K562 (cell line): ENCODE measurements at regions not wholly inside any gene's neighbourhood (a gene's known extent, or its start where the extent isn't known, plus 50 kb on each side); places are given as distances from the start of the nearest gene placed in this dataset.

ENCODE experiments used
- ATAC-seq: fragments of 200-7000 bp; cut with Tn5 transposase; 3 replicates; pipeline ENCODE4 v1.9.1; 2020; ENCODE audit warnings: moderate library complexity
- BruUV-seq: library from RNA; stranded (reverse); fragments of 400-500 nt; replicated peaks from 2 replicates; lab custom pipeline; 2021; lab: Mats Ljungman, UMichigan
- CTCF ChIA-PET: fragments of 300-600 bp; formaldehyde crosslinking; extraction: SDS; loops from one replicate; lab custom pipeline; 2021; ENCODE audit warnings: low intra/inter-chr PET ratio; lab: Yijun Ruan, JAX
- POLR2A ChIA-PET: fragments of 300-600, 350-650 bp; sonication (Branson Sonifier 250); formaldehyde crosslinking; extraction: SDS; loops from one replicate; lab custom pipeline; 2021; ENCODE audit warnings: antibody characterized with exemption, inconsistent platforms; lab: Yijun Ruan, JAX
- DNase-seq, 4 experiments: peaks; one replicate each; pipeline versions ENCODE4 v3.0.0 to v3.0.0-alpha.2; 2011 to 2018; ENCODE audit warnings: low spot score in 3 of 4, mixed read lengths in 3 of 4; ENCODE audit errors: extremely low read depth in 1 of 4
- FAIRE-seq: peaks from 2 replicates; lab custom pipeline; 2011; peaks lifted over from hg19 to GRCh38; lab: Jason Lieb, UNC
- H2AFZ ChIP-seq: 2 replicates; pipeline ENCODE4 v1.6.0; 2011; ENCODE audit warnings: low read depth, low read length, control low read depth, inconsistent platforms
- H3K27ac ChIP-seq: fragments of 200-600 bp; 3 replicates; pipeline ENCODE4 v1.8.0; 2011; ENCODE audit warnings: low read depth, mild to moderate bottlenecking, control low read depth, inconsistent platforms, low read length, moderate library complexity, mixed read lengths; ENCODE audit errors: extremely low read depth
- H3K27me3 ChIP-seq, 2 experiments: fragments of 300-600 bp in 1 of 2; 2 replicates in 1 of 2; 3 replicates in 1 of 2; pipeline versions ENCODE4 v1.6.0 to v1.8.0; 2011; ENCODE audit warnings: inconsistent platforms in 2 of 2, low read length in 2 of 2, mild to moderate bottlenecking in 1 of 2, mixed read lengths in 1 of 2, moderate library complexity in 1 of 2; ENCODE audit not compliant: control insufficient read depth in 2 of 2, insufficient read depth in 2 of 2
- H3K36me3 ChIP-seq: fragments of 300-600 bp; 3 replicates; pipeline ENCODE4 v1.8.0; 2011; ENCODE audit warnings: mild to moderate bottlenecking, low read length, inconsistent platforms; ENCODE audit not compliant: control insufficient read depth, insufficient read depth
- H3K4me1 ChIP-seq, 2 experiments: fragments of 200-600 bp in 1 of 2; replicated peaks in 1 of 2; 2 replicates in 1 of 2; 3 replicates in 1 of 2; pipeline versions ENCODE4 v1.5.1 to v1.8.0; 2011; ENCODE audit warnings: inconsistent platforms in 2 of 2, low read length in 2 of 2, mild to moderate bottlenecking in 1 of 2, mixed read lengths in 1 of 2, moderate library complexity in 1 of 2; ENCODE audit not compliant: control insufficient read depth in 2 of 2, insufficient read depth in 2 of 2
- H3K4me2 ChIP-seq: 2 replicates; pipeline ENCODE4 v1.6.1; 2011; ENCODE audit warnings: low read length, control low read depth, inconsistent platforms, mixed read lengths; ENCODE audit not compliant: insufficient read depth
- H3K4me3 ChIP-seq: fragments of 200-600 bp; sonication (generic), shearing (Covaris generic); 2 replicates; pipeline ENCODE4 v1.5.1; 2016; ENCODE audit warnings: control low read depth, inconsistent platforms
- H3K79me2 ChIP-seq: fragments of 200-600 bp; 3 replicates; pipeline ENCODE4 v1.8.0; 2011; ENCODE audit warnings: low read length, inconsistent platforms; ENCODE audit not compliant: control insufficient read depth, insufficient read depth
- H3K9ac ChIP-seq, 2 experiments: 2 replicates each; pipeline versions ENCODE4 v1.6.0 to v1.6.1; 2011; ENCODE audit warnings: low read depth in 2 of 2, low read length in 2 of 2, control low read depth in 1 of 2, inconsistent platforms in 1 of 2, mild to moderate bottlenecking in 1 of 2, mixed read lengths in 1 of 2; ENCODE audit not compliant: insufficient read depth in 1 of 2
- H3K9me1 ChIP-seq: one replicate; pipeline ENCODE4 v1.6.0; 2011; ENCODE audit warnings: inconsistent platforms, mild to moderate bottlenecking, low read length, moderate library complexity; ENCODE audit not compliant: control insufficient read depth, insufficient read depth
- H3K9me3 ChIP-seq: replicated peaks from 2 replicates; pipeline ENCODE4 v1.5.1; 2011; ENCODE audit warnings: low read depth, low read length, inconsistent platforms; ENCODE audit not compliant: control insufficient read depth, insufficient read depth
- H4K20me1 ChIP-seq: replicated peaks from 2 replicates; pipeline ENCODE4 v1.6.1; 2011; ENCODE audit warnings: low read length, inconsistent platforms, mixed read lengths; ENCODE audit not compliant: control insufficient read depth, insufficient read depth
- ASH1L ChIP-seq: fragments of 450-650 bp; IDR thresholded peaks from 2 replicates; pipeline ENCODE4 v1.6.1; 2018; ENCODE audit warnings: borderline replicate concordance, mild to moderate bottlenecking, low read depth; ENCODE audit not compliant: partially characterized antibody
- CHD2 ChIP-seq: IDR thresholded peaks from 2 replicates; pipeline ENCODE4 v1.6.1; 2011; ENCODE audit warnings: low read depth, low read length
- CSDE1 ChIP-seq, 2 experiments: fragments of 450-650 bp; IDR thresholded peaks; 2 replicates each; pipeline ENCODE4 v1.6.1; 2016; ENCODE audit warnings: mild to moderate bottlenecking in 1 of 2
- FOXA3 ChIP-seq, 2 experiments: fragments of 450-650 bp in 1 of 2; sonication (generic) in 1 of 2; formaldehyde crosslinking; IDR thresholded peaks in 1 of 2; conservative IDR thresholded peaks in 1 of 2; 2 replicates each; pipeline versions ENCODE4 v1.4.0 to v1.8.0; 2020 to 2022; ENCODE audit warnings: mild to moderate bottlenecking in 2 of 2, missing genetic modification reagents in 1 of 2
- NR3C1 ChIP-seq: sonication (generic); formaldehyde crosslinking; IDR thresholded peaks from 2 replicates; pipeline ENCODE4 v1.8.1; 2022; ENCODE audit warnings: missing genetic modification reagents
- POLR2G ChIP-seq: fragments of 200-400 bp; formaldehyde crosslinking; IDR thresholded peaks from 2 replicates; pipeline ENCODE4 v1.6.1; 2017; ENCODE audit warnings: low read depth, mild to moderate bottlenecking, antibody characterized with exemption, low read length, moderate library complexity
- PTBP1 ChIP-seq: fragments of 200-400 bp; formaldehyde crosslinking; IDR thresholded peaks from 2 replicates; pipeline ENCODE4 v1.6.1; 2017; ENCODE audit warnings: low read depth, low read length
- SIN3A ChIP-seq, 2 experiments: fragments of 150-350 bp in 1 of 2; IDR thresholded peaks; 2 replicates each; pipeline ENCODE4 v1.6.1; 2011 to 2016; ENCODE audit warnings: borderline replicate concordance in 2 of 2, low read depth in 2 of 2, low read length in 2 of 2, mild to moderate bottlenecking in 2 of 2, moderate library complexity in 2 of 2; ENCODE audit not compliant: control insufficient read depth in 1 of 2
- SMAD1 ChIP-seq: fragments of 150-350 bp; IDR thresholded peaks from 2 replicates; pipeline ENCODE4 v1.6.1; 2014; ENCODE audit warnings: low read length, low read depth; ENCODE audit not compliant: partially characterized antibody
- TAF7 ChIP-seq: fragments of 450-650 bp; IDR thresholded peaks from 2 replicates; pipeline ENCODE4 v1.6.1; 2016; ENCODE audit warnings: missing genetic modification characterization, missing compliant biosample characterization
- YBX1 ChIP-seq: fragments of 450-650 bp; IDR thresholded peaks from 2 replicates; pipeline ENCODE4 v1.7.1; 2016; ENCODE audit warnings: mild to moderate bottlenecking
- ZNF316 ChIP-seq: fragments of 450-650 bp; IDR thresholded peaks from 2 replicates; pipeline ENCODE4 v1.6.1; 2016
- ZNF668 ChIP-seq: fragments of 250-450 bp; sonication (Bioruptor Pico); IDR thresholded peaks from 2 replicates; pipeline ENCODE4 v1.8.0; 2022; ENCODE audit warnings: mild to moderate bottlenecking, inconsistent platforms
- in situ Hi-C: fragments of 300-500 bp; cut with MboI; formaldehyde crosslinking; loops from 4 replicates; pipeline ENCODE4 v1.15.0; 2018; ENCODE audit warnings: inconsistent platforms, mixed read lengths
- intact Hi-C: fragments of 100-400 bp; cut with micrococcal nuclease; formaldehyde crosslinking; loops from 2 replicates; pipeline ENCODE4 v1.14.2; 2022
- TF ChIP-seq, protein P1 (sequence below): fragments of 150-350 bp; IDR thresholded peaks from 2 replicates; pipeline ENCODE4 v1.6.1; 2014; ENCODE audit warnings: low read depth, mild to moderate bottlenecking, low read length, borderline replicate concordance

DNA sequence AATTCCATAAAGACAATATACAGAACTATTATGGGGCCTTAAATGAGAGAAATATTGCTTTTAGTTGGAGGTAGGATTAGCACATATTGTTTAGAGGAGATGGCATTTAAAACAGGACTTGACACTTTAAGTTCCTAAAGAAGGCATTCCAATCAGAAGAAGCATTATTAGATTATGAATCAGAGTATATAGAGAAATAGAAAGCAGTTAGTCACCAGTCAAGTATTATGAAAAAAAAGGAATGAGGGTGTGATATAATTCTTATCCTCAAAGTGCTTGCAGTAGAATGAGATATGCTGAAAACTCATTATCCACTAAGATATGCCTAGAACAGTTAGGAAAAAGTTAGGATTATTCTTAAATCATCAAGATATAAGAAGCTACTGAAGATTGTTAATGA is 456.2 kb downstream of the ZNF385D start:
- Histone ChIP-seq H3K4me3 (no peak overlapping the region), H3K4me1 (no peaks in the 10 kb centered on the region), H3K9ac (no peak overlapping the region), H3K27ac (no peak overlapping the region), H2AFZ (no peak overlapping the region), H3K9me3 (no peaks in the 10 kb centered on the region), H3K9me1 (no peaks in the 10 kb centered on the region), H4K20me1 (no peaks in the 10 kb centered on the region), H3K79me2 (no peaks in the 10 kb centered on the region), H3K36me3 (no peaks in the 10 kb centered on the region), H3K27me3 (no peaks in the 10 kb centered on the region)
- DNase-seq (no peak), FAIRE-seq (no peak), ATAC-seq (no peak)
- in situ Hi-C loops, result no loop called here
- POLR2A ChIA-PET, result no interaction called here
- CTCF ChIA-PET, result no interaction called here
- intact Hi-C loops, result no loop called here
- TF ChIP-seq CSDE1 (IDR thresholded peaks at IDR 0.05) (no peak), ZNF316 (no peak), FOXA3 (CRISPR knock-in tag; conservative IDR thresholded peaks at IDR 0.05 in 1 of 2, IDR thresholded peaks at IDR 0.05 in 1 of 2) (no peak), ASH1L (no peak), SMAD1 (no peak), POLR2G (no peak), TAF7 (tag) (no peak), NR3C1 (CRISPR knock-in tag) (no peak), ZNF668 (CRISPR knock-in tag) (no peak), PTBP1 (no peak), CHD2 (no peak), YBX1 (no peak), SIN3A (IDR thresholded peaks at IDR 0.05; ENCODE audit: borderline replicate concordance in 2 of 2, control insufficient read depth in 1 of 2, low read depth in 2 of 2, low read length in 2 of 2) (no peak)
- TF ChIP-seq, protein P1, sequence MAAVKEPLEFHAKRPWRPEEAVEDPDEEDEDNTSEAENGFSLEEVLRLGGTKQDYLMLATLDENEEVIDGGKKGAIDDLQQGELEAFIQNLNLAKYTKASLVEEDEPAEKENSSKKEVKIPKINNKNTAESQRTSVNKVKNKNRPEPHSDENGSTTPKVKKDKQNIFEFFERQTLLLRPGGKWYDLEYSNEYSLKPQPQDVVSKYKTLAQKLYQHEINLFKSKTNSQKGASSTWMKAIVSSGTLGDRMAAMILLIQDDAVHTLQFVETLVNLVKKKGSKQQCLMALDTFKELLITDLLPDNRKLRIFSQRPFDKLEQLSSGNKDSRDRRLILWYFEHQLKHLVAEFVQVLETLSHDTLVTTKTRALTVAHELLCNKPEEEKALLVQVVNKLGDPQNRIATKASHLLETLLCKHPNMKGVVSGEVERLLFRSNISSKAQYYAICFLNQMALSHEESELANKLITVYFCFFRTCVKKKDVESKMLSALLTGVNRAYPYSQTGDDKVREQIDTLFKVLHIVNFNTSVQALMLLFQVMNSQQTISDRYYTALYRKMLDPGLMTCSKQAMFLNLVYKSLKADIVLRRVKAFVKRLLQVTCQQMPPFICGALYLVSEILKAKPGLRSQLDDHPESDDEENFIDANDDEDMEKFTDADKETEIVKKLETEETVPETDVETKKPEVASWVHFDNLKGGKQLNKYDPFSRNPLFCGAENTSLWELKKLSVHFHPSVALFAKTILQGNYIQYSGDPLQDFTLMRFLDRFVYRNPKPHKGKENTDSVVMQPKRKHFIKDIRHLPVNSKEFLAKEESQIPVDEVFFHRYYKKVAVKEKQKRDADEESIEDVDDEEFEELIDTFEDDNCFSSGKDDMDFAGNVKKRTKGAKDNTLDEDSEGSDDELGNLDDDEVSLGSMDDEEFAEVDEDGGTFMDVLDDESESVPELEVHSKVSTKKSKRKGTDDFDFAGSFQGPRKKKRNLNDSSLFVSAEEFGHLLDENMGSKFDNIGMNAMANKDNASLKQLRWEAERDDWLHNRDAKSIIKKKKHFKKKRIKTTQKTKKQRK, result no peak
- TF ChIP-seq, all 486 proteins: peak for 0
- H3K4me2 ChIP-seq, result no peak overlapping the region
- BruUV-seq, result no TSS peak
